ENCODE measurements at regions not wholly inside any gene's neighbourhood (a gene's known extent, or its start where the extent isn't known, plus 50 kb on each side); places are given as distances from the start of the nearest gene placed in this dataset.

DNA sequence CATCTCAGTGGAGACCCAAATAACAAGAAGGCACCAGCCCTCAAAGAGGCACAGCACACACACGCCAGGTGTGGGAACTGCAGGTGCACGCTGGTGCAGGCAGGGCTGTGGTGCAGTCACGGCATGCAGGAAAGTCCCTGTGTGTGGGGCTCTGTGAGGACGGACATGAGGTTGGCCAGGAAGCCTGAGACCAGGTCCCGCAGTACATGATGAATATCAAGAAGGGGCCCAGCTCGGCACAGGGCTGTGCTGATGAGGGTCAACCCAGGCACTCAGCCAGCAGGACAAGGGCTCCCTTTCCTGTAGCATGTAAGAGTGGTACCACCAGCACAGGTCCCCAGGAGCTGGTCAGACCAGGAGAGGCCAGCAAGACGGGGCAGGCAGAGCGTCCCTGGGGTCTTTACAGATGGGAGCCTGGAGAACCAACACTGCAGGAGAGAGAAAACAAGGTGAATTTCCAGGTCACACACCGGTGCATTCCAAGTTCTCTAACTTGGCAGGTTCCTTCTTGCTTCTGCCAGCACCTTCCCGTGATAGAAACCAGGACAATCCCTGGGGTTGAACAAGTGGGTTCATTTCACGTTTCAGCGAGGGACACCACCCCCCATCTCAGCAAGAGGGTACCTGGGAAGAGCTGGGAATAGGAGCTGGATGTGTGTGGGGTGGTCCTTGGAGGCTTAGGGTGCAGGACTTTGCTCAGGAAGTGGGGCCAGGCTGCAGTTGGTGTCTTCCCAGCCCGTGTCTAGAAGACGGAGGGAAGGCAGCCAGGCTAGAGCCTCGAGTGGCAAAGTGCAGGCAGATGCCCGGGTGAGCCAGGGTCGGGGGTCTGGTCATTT lies 244.8 kb upstream of the TCERG1L start:
- ChIA-PET CTCF (ENCODE audit: low intra/inter-chr PET ratio, low total read pairs) (no interaction called here), POLR2A (no interaction called here)
- Histone ChIP-seq H2AFZ (ENCODE audit: low read length) (no peak overlapping the region), H3K4me3 (replicated peaks in 1 of 3; ENCODE audit: insufficient read depth in 1 of 3, low read depth in 2 of 3, low read length in 3 of 3) (no peak overlapping the region), H3K79me2 (ENCODE audit: insufficient read depth, low read length) (no peaks in the 10 kb centered on the region), H3K27me3 (ENCODE audit: control insufficient read depth in 1 of 2, insufficient read depth in 2 of 2, low read length in 2 of 2) (peaks cover 6 to 48% of the 10 kb centered on the region in 2 experiments), H3K9me3 (ENCODE audit: low read length) (no peaks in the 10 kb centered on the region), H3K4me1 (ENCODE audit: insufficient read depth, low read length) (no peaks in the 10 kb centered on the region), H3K36me3 (replicated peaks in 1 of 2; ENCODE audit: control insufficient read depth in 1 of 2, insufficient read depth in 2 of 2, low read length in 2 of 2) (no peaks in the 10 kb centered on the region), H3K4me2 (ENCODE audit: low read depth, low read length) (no peak overlapping the region), H3K9ac (ENCODE audit: insufficient read depth, low read depth, low read length) (no peak overlapping the region), H4K20me1 (ENCODE audit: insufficient read depth, low read length) (no peaks in the 10 kb centered on the region), H3K27ac (ENCODE audit: extremely low read length, insufficient read depth, low read length) (no peak overlapping the region)
- WGBS (ENCODE audit: low lambda C conversion rate): 0% methylated on average over 10 of the region's 17 CpGs
- FAIRE-seq (no peak), ATAC-seq (no peak), DNase-seq (ENCODE audit: low spot score) (no peak)
- no peak for TF ChIP-seq SP1 (IDR thresholded peaks at IDR 0.05)
- TF ChIP-seq SP1 (CRISPR knock-in tag; IDR thresholded peaks at IDR 0.05): no peak
- no peak for TF ChIP-seq ZBTB14 (CRISPR knock-in tag; IDR thresholded peaks at IDR 0.05)
- TF ChIP-seq ZNF713 (CRISPR knock-in tag; IDR thresholded peaks at IDR 0.05): no peak
- TF ChIP-seq, protein P1, sequence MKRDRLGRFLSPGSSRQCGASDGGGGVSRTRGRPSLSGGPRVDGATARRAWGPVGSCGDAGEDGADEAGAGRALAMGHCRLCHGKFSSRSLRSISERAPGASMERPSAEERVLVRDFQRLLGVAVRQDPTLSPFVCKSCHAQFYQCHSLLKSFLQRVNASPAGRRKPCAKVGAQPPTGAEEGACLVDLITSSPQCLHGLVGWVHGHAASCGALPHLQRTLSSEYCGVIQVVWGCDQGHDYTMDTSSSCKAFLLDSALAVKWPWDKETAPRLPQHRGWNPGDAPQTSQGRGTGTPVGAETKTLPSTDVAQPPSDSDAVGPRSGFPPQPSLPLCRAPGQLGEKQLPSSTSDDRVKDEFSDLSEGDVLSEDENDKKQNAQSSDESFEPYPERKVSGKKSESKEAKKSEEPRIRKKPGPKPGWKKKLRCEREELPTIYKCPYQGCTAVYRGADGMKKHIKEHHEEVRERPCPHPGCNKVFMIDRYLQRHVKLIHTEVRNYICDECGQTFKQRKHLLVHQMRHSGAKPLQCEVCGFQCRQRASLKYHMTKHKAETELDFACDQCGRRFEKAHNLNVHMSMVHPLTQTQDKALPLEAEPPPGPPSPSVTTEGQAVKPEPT (CRISPR knock-in tag; IDR thresholded peaks at IDR 0.05; ENCODE audit: low read depth): no peak
- TF ChIP-seq ZNF354B (CRISPR knock-in tag; IDR thresholded peaks at IDR 0.05): no peak
- no peak for TF ChIP-seq IRF9 (CRISPR knock-in tag; IDR thresholded peaks at IDR 0.05; ENCODE audit: borderline replicate concordance)
- TF ChIP-seq ZNF652 (CRISPR knock-in tag; IDR thresholded peaks at IDR 0.05; ENCODE audit: borderline replicate concordance, low read depth): no peak
- no peak for TF ChIP-seq TBX3 (IDR thresholded peaks at IDR 0.05; ENCODE audit: borderline replicate concordance)
- no peak for TF ChIP-seq ONECUT2 (CRISPR knock-in tag; IDR thresholded peaks at IDR 0.05)
- no peak for TF ChIP-seq THAP11 (CRISPR knock-in tag; IDR thresholded peaks at IDR 0.05)
- no peak for TF ChIP-seq IRX3 (CRISPR knock-in tag; IDR thresholded peaks at IDR 0.05; ENCODE audit: borderline replicate concordance, low read depth)
- TF ChIP-seq, protein P2, sequence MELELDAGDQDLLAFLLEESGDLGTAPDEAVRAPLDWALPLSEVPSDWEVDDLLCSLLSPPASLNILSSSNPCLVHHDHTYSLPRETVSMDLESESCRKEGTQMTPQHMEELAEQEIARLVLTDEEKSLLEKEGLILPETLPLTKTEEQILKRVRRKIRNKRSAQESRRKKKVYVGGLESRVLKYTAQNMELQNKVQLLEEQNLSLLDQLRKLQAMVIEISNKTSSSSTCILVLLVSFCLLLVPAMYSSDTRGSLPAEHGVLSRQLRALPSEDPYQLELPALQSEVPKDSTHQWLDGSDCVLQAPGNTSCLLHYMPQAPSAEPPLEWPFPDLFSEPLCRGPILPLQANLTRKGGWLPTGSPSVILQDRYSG (CRISPR knock-in tag; IDR thresholded peaks at IDR 0.05): no peak
- intact Hi-C loops (cut with micrococcal nuclease; ENCODE audit: unreplicated experiment) (no loop called here), in situ Hi-C loops (cut with HindIII; ENCODE audit: extremely low pct_ligation_motif_present, low pct_unique_long_range_greater_than_20kb) (no loop called here)
- BruUV-seq (replicated peaks): no TSS peak
